Kidney epithelial cell (primary cell): ENCODE measurements at regions not wholly inside any gene's neighbourhood (a gene's known extent, or its start where the extent isn't known, plus 50 kb on each side); places are given as distances from the start of the nearest gene placed in this dataset.

Experiments used
- DNase-seq: peaks from one replicate; pipeline ENCODE4 v3.0.0-alpha.2; 2010; ENCODE audit warnings: low read depth
- H3K27me3 ChIP-seq: 2 replicates; pipeline ENCODE4 v1.6.0; 2011; ENCODE audit warnings: low read length; ENCODE audit not compliant: control insufficient read depth, insufficient read depth
- H3K36me3 ChIP-seq: 2 replicates; pipeline ENCODE4 v1.5.1; 2011; ENCODE audit warnings: low read length; ENCODE audit not compliant: control insufficient read depth, insufficient read depth
- H3K4me3 ChIP-seq: 2 replicates; pipeline ENCODE4 v1.5.1; 2011; ENCODE audit warnings: low read depth, mild to moderate bottlenecking, control low read depth, low read length
- TF ChIP-seq, protein P1 (sequence below): IDR thresholded peaks from 2 replicates; pipeline ENCODE4 v1.5.1; 2011; ENCODE audit warnings: mild to moderate bottlenecking, moderate library complexity, low read length, control low read depth, inconsistent platforms; ENCODE audit not compliant: insufficient read depth, poor library complexity, severe bottlenecking

DNA sequence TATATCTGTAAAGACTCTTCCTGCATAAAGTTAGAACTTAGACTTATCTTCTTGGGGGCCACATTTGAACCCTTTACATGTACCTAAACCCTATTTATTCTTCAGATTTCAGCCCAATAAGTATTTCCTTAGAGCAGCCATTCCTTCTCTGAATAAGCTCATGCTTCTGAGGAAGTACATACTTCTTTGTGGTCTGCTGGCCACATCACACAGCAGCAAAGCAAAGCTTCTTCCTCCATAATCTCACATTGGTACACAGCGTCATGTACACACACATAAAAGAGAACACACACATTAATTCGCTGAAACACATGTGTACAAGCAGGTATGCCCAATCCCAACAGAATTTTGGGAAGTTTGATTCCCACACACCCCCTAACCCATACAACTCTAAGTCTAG, 331.0 kb downstream of the CDH2 start:
- TF ChIP-seq, protein P1, sequence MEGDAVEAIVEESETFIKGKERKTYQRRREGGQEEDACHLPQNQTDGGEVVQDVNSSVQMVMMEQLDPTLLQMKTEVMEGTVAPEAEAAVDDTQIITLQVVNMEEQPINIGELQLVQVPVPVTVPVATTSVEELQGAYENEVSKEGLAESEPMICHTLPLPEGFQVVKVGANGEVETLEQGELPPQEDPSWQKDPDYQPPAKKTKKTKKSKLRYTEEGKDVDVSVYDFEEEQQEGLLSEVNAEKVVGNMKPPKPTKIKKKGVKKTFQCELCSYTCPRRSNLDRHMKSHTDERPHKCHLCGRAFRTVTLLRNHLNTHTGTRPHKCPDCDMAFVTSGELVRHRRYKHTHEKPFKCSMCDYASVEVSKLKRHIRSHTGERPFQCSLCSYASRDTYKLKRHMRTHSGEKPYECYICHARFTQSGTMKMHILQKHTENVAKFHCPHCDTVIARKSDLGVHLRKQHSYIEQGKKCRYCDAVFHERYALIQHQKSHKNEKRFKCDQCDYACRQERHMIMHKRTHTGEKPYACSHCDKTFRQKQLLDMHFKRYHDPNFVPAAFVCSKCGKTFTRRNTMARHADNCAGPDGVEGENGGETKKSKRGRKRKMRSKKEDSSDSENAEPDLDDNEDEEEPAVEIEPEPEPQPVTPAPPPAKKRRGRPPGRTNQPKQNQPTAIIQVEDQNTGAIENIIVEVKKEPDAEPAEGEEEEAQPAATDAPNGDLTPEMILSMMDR, result no peak
- Histone ChIP-seq H3K4me3 (no peak overlapping the region), H3K27me3 (no peaks in the 10 kb centered on the region), H3K36me3 (no peaks in the 10 kb centered on the region)
- DNase-seq, result no peak

DNA sequence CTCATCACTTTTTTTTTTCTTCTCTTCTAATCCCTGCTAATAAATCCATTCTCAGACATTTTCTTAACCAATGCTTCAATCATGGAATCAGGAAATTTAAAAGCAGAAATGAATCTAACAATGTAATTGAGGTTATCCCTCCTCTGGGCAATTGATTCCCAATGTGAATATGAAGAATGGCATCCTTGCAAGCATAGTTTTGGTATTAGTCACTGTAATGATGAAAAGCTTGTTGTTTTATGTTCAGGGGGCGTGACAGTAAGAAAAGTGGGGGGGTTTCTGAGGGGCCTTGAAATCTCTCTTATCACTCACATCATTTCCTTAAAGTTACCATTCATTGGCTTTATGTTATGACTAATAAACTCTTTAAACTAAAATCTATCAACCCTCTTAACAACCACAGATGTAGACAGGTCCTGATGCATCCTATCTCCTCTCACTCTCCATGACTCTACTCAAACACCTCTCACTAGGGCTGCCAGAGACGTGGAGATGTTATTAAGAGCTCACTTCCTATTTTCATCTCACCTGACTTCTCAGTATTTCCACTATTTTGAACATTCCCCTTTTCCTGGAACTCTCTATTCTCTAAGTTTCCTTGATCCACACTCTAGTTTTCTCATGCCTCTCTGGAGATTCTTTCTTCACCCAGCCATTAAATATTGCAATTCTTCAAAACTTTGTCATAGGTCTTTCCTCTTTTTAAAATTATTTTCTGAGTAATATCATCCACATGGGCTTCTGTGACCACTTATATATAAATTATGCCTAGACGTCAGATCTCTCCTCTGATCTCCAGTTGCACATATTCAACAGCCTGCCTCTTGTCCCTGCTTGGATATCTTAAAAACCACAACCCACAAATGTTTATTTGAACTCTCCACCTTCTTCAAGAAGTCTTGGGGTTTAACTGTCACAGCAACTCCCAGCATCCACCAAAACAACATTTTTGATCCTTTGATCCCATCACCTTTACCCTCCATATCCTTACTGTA, 332.9 kb downstream of the CDH2 start:
- Histone ChIP-seq H3K4me3 (no peak overlapping the region), H3K27me3 (no peaks in the 10 kb centered on the region), H3K36me3 (no peaks in the 10 kb centered on the region)
- peak; percentile 81 for DNase-seq
- TF ChIP-seq, protein P1, result no peak

DNA sequence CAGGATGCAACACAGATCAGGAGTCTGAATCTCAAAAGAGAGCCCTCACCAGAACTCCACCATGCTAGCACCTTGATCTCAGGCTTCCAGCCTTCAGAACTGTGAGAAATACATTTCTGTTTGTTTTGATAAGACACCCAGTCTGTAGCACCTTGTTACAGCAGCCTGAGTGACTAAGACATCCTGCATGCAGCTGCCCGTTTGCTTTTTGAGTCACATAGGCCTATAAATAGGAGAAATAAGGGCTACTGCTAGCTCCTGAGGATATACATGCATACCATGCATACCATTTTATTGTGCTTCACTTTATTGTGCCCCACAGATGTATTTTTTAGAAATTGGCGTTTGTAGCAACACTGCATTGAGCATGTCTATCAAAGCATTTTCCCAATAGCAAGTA, 337.8 kb downstream of the CDH2 start:
- peak; percentile 91 for DNase-seq
- H3K36me3 ChIP-seq, result no peaks in the 10 kb centered on the region
- H3K27me3 ChIP-seq, result no peaks in the 10 kb centered on the region
- TF ChIP-seq, protein P1, result no peak
- H3K4me3 ChIP-seq, result no peak overlapping the region

DNA sequence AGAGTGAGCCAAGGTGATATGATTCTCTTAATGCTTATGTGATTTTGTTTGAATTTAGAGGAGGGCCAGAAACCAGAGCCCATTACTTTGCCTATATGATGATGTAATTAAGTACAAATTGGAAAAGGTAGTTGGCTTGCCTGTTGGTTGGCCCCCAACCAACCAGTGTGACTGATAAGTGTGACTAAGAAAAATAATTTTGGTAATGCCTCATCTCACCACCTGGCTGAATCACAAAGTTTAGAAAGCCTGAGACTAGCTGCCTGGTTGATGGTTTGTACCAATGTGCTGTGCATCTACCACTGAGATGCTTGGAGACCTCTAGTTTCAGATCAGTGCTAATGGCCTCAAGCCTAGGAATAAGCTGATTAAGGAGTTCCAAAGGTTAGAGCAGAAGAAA, 338.7 kb downstream of the CDH2 start:
- DNase-seq, result no peak
- no peaks in the 10 kb centered on the region for H3K27me3 ChIP-seq
- TF ChIP-seq, protein P1, result no peak
- no peak overlapping the region for H3K4me3 ChIP-seq
- no peaks in the 10 kb centered on the region for H3K36me3 ChIP-seq

DNA sequence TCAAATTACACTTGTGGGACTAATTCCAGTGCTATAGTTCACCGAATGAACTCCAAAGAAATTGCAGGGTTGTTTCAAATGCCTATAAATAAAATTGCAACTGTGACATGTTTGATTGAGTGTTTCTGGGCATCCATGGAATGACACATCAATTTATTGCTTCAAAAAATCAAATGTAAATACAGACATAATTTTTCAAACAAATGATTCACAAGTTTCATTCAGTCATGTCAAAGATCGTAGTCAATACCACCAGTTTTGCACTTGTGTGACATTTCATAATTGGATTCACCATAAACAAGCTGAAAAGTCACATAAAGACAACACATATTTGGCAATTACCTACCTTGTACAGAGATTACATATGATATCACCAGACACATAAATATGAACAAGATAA, 350.8 kb downstream of the CDH2 start:
- DNase-seq, result no peak
- Histone ChIP-seq H3K27me3 (no peaks in the 10 kb centered on the region), H3K36me3 (no peaks in the 10 kb centered on the region), H3K4me3 (no peak overlapping the region)
- TF ChIP-seq, protein P1, result no peak
